Ascending aorta (tissue), 2 donors: ENCODE measurements at regions not wholly inside any gene's neighbourhood (a gene's known extent, or its start where the extent isn't known, plus 50 kb on each side); places are given as distances from the start of the nearest gene placed in this dataset.
A peak's percentile ranks its signal among the peaks of the same experiment; 100 is the strongest.
"Not testable (repeated sequence)": the region's sequence is repeated elsewhere in the genome, so short reads cannot be mapped to it uniquely, and the experiment has no call there.

ENCODE experiments used
- DNase-seq, 2 donors: peaks; one replicate each; pipeline ENCODE4 v3.0.0-alpha.2; 2019; ENCODE audit warnings: low spot score in 2 of 2
- H3K27ac ChIP-seq, 2 donors: fragments of 200-600 bp; sonication (generic); one replicate each; pipeline ENCODE4 v1.5.1; 2016 to 2017; ENCODE audit warnings: mild to moderate bottlenecking in 1 of 2
- H3K27me3 ChIP-seq: fragments of 200-600 bp; sonication (generic); one replicate; pipeline ENCODE4 v1.5.1; 2017
- H3K36me3 ChIP-seq, 2 donors: fragments of 200-600 bp; sonication (generic); one replicate each; pipeline ENCODE4 v1.5.1; 2016
- H3K4me1 ChIP-seq, 2 donors: fragments of 200-600 bp; sonication (generic); one replicate each; pipeline ENCODE4 v1.5.1; 2016 to 2017; ENCODE audit warnings: mild to moderate bottlenecking in 1 of 2
- H3K4me3 ChIP-seq, 2 donors: fragments of 200-600 bp; sonication (generic); one replicate each; pipeline ENCODE4 v1.5.1; 2016 to 2017; ENCODE audit warnings: mild to moderate bottlenecking in 1 of 2
- H3K9me3 ChIP-seq, 2 donors: fragments of 200-600 bp; sonication (generic); one replicate each; pipeline ENCODE4 v1.5.1; 2016
- intact Hi-C: fragments of 100-400 bp; cut with DNase I; formaldehyde crosslinking; loops from one replicate; pipeline ENCODE4 v1.15.1; 2023
- TF ChIP-seq, protein P1 (sequence below), 3 experiments: fragments of 200-600 bp in 2 of 3; fragments of 450-650 bp in 1 of 3; sonication (generic) in 2 of 3; IDR thresholded peaks; one replicate each; pipeline ENCODE4 v1.5.1; 2016 to 2019; ENCODE audit warnings: antibody characterized with exemption in 3 of 3, mild to moderate bottlenecking in 1 of 3, moderate library complexity in 1 of 3

DNA sequence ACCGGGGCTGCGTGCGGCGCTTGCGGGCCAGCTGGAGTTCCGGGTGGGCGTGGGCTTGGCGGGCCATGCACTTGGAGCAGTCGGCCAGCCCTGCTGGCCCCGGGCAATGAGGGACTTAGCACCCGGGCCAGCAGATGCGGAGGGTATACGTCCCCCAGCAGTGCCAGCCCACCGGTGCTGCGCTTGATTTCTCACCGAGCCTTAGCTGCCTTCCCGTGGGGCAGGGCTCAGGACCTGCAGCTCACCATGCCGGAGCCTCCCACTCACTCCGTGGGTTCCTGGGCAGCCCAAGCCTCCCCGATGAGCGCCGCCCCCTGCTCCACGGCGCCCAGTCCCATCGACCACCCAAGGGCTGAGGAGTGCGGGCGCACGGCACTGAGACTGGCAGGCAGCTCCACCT is 51.4 kb upstream of the INPP4B start:
- H3K27me3 ChIP-seq, H3K4me3 ChIP-seq, H3K4me1 ChIP-seq, H3K27ac ChIP-seq, DNase-seq, intact Hi-C loops, H3K36me3 ChIP-seq: not testable (repeated sequence)
- H3K9me3 ChIP-seq = peaks cover 0 to 11% of the 10 kb centered on the region in 2 donors

- intact Hi-C loops = no loop called here
- H3K27ac ChIP-seq = no peak overlapping the region
- no peak for DNase-seq
- no peaks in the 10 kb centered on the region for H3K4me1 ChIP-seq
- TF ChIP-seq, protein P1, sequence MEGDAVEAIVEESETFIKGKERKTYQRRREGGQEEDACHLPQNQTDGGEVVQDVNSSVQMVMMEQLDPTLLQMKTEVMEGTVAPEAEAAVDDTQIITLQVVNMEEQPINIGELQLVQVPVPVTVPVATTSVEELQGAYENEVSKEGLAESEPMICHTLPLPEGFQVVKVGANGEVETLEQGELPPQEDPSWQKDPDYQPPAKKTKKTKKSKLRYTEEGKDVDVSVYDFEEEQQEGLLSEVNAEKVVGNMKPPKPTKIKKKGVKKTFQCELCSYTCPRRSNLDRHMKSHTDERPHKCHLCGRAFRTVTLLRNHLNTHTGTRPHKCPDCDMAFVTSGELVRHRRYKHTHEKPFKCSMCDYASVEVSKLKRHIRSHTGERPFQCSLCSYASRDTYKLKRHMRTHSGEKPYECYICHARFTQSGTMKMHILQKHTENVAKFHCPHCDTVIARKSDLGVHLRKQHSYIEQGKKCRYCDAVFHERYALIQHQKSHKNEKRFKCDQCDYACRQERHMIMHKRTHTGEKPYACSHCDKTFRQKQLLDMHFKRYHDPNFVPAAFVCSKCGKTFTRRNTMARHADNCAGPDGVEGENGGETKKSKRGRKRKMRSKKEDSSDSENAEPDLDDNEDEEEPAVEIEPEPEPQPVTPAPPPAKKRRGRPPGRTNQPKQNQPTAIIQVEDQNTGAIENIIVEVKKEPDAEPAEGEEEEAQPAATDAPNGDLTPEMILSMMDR (IDR thresholded peaks at IDR 0.05) = no peak
- H3K4me3 ChIP-seq = no peak overlapping the region
- H3K36me3 ChIP-seq = no peaks in the 10 kb centered on the region
- H3K27me3 ChIP-seq = no peaks in the 10 kb centered on the region
- peaks cover under 1 to 10% of the 10 kb centered on the region in 2 donors for H3K9me3 ChIP-seq
Measured at GRCh38 chr4:142900622-142901021, 54.5 kb upstream of the INPP4B start.

DNA sequence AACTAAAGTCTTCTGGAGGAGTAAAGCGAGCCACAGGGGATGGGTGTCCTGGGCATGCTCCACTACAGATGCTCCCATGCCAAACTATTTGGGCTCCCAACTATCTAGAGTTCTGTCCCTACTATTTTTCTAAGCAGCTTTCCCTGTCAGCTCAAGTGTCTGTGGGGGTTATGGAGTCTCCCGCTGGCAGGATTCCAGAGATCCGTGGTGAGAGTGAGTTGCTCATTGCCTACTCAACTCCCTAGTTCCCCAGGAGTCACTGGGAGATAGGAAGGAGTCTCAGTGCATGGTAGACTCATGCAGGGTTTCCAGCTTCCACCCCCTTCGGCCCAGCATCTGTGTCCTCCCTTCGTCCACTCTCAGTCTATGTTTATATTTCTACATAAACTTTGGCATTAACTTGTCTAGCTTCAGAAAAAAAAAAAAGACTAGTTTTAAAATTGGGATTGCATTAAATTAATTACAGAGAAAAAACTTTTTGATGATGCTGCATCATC is 55.1 kb upstream of the INPP4B start:
- TF ChIP-seq, protein P1 (IDR thresholded peaks at IDR 0.05) = no peak
- H3K36me3 ChIP-seq = no peaks in the 10 kb centered on the region
- H3K27ac ChIP-seq = no peak overlapping the region
- H3K27me3 ChIP-seq = no peaks in the 10 kb centered on the region
- intact Hi-C loops = no loop called here
- no peaks in the 10 kb centered on the region for H3K4me1 ChIP-seq
- no peak overlapping the region for H3K4me3 ChIP-seq
- H3K9me3 ChIP-seq = peaks cover 5 to 12% of the 10 kb centered on the region in 2 donors
- no peak for DNase-seq

DNA sequence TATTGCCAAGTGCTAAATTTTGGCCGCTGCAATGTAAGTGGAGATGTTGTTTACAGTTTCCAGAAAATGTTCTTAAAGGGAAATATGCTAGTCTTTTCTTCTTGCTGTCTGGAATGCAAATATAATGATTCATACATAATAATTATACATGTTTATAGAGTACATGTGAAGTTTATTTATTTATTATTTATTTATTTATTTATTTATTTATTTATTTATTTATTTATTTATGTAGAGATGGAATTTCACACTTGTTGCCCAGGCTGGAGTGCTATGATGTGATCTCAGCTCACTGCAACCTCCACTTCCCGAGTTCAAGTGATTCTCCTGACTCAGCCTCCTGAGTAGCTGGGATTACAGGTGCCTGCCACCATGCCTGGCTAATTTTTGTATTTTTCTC is 57.5 kb upstream of the INPP4B start:
- intact Hi-C loops, DNase-seq, H3K27ac ChIP-seq, H3K36me3 ChIP-seq, H3K4me1 ChIP-seq, H3K4me3 ChIP-seq, H3K27me3 ChIP-seq: not testable (repeated sequence)
- H3K9me3 ChIP-seq = peaks cover 5 to 11% of the 10 kb centered on the region in 2 donors

- TF ChIP-seq, protein P1 (IDR thresholded peaks at IDR 0.05) = no peak
- DNase-seq = no peak
- H3K36me3 ChIP-seq = no peaks in the 10 kb centered on the region
- intact Hi-C loops = no loop called here
- peaks cover 0 to 4% of the 10 kb centered on the region in 2 donors for H3K4me1 ChIP-seq
- no peak overlapping the region for H3K27ac ChIP-seq
- no peaks in the 10 kb centered on the region for H3K27me3 ChIP-seq
- H3K9me3 ChIP-seq = peaks cover 5% of the 10 kb centered on the region in 2 donors
- H3K4me3 ChIP-seq = no peak overlapping the region
Measured at GRCh38 chr4:142909908-142910307, 63.8 kb upstream of the INPP4B start.

GRCh38 chr4:142913034-142913433 is 66.9 kb upstream of the INPP4B start:
- H3K4me3 ChIP-seq = no peak overlapping the region
- intact Hi-C loops = no loop called here
- no peaks in the 10 kb centered on the region for H3K27me3 ChIP-seq
- H3K36me3 ChIP-seq = no peaks in the 10 kb centered on the region
- peak overlapping the region in 1 of 2 donors; percentile 18 for H3K27ac ChIP-seq
- TF ChIP-seq, protein P1 (IDR thresholded peaks at IDR 0.05) = no peak
- H3K4me1 ChIP-seq = peaks cover 0 to 4% of the 10 kb centered on the region in 2 donors
- no peak for DNase-seq
- no peaks in the 10 kb centered on the region for H3K9me3 ChIP-seq

DNA sequence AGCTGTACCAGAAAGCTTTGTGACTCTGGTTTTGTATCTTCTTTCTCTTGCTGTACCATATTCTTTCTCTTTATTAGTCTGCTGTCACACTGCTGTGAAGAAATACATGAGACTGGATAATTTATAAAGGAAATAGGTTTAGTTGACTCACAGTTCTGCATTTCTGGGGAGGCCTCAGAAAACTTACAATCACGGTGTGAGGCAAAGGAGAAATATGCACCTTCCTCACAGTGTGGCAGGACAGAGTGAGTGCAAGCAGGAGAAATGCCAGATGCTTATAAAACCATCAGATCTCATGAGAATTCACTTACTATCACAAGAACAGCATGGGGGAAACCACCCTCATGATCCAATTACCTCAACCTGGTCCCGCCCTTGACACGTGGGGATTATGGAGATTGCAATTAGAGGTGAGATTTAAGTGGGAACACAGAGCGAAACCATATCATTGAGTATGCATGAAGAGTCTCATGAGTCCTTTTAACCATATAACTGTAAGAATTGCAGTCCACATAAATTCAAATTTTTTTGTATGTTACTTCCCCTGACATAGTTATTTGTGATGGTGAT is 67.4 kb upstream of the INPP4B start:
- Histone ChIP-seq H3K27me3 (no peaks in the 10 kb centered on the region), H3K9me3 (no peaks in the 10 kb centered on the region), H3K27ac (peak overlapping the region in 1 of 2 donors; percentile 18), H3K4me1 (peaks cover 0 to 4% of the 10 kb centered on the region in 2 donors), H3K36me3 (no peaks in the 10 kb centered on the region), H3K4me3 (no peak overlapping the region)
- no peak for DNase-seq
- intact Hi-C loops = no loop called here
- TF ChIP-seq, protein P1 (IDR thresholded peaks at IDR 0.05) = no peak
